GM12891 (cell line): ENCODE measurements at regions not wholly inside any gene's neighbourhood (a gene's known extent, or its start where the extent isn't known, plus 50 kb on each side); places are given as distances from the start of the nearest gene placed in this dataset.

Source experiments
- DNase-seq: peaks from one replicate; pipeline ENCODE4 v3.0.0; 2011; ENCODE audit warnings: low spot score; ENCODE audit not compliant: insufficient read length
- FAIRE-seq: peaks from 2 replicates; lab custom pipeline; 2011; peaks lifted over from hg19 to GRCh38; lab: Jason Lieb, UNC
- PAX5 ChIP-seq: IDR thresholded peaks from 2 replicates; pipeline ENCODE4 v1.6.1; 2011; ENCODE audit warnings: low read length, moderate library complexity, mild to moderate bottlenecking; ENCODE audit not compliant: insufficient read depth, severe bottlenecking
- POLR2A ChIP-seq: IDR thresholded peaks from 2 replicates; pipeline ENCODE4 v1.6.1; 2011; ENCODE audit warnings: low read depth, low read length, control low read depth
- POLR2AphosphoS5 ChIP-seq: IDR thresholded peaks from 2 replicates; pipeline ENCODE4 v1.6.1; 2011; ENCODE audit warnings: low read depth, low read length, control low read depth
- POU2F2 ChIP-seq: IDR thresholded peaks from 2 replicates; pipeline ENCODE4 v1.6.1; 2011; ENCODE audit warnings: low read depth, mild to moderate bottlenecking, control low read depth, low read length, moderate library complexity
- SPI1 ChIP-seq: IDR thresholded peaks from 2 replicates; pipeline ENCODE4 v1.6.1; 2011; ENCODE audit warnings: low read depth, low read length, control low read depth
- TAF1 ChIP-seq: IDR thresholded peaks from 2 replicates; pipeline ENCODE4 v1.6.1; 2011; ENCODE audit warnings: low read depth, low read length, control low read depth

- no peak for FAIRE-seq
- DNase-seq: no peak
- no peak for TF ChIP-seq POLR2A
- TF ChIP-seq SPI1: peak; percentile 87
Measured at GRCh38 chr17:37841232-37841631, 83.0 kb upstream of the TBC1D3K start.

GRCh38 chr17:37840576-37840975 is 83.6 kb upstream of the TBC1D3K start:
- FAIRE-seq (no peak), DNase-seq (no peak)
- TF ChIP-seq SPI1 (no peak), POLR2AphosphoS5 (no peak), PAX5 (no peak), TAF1 (no peak), POU2F2 (no peak), POLR2A (no peak)

GRCh38 chr17:37839196-37839978 is 84.8 kb upstream of the TBC1D3K start:
- DNase-seq (no peak), FAIRE-seq (no peak)
- TF ChIP-seq POLR2AphosphoS5: no peak
- no peak for TF ChIP-seq PAX5
- TF ChIP-seq POLR2A: no peak
- TF ChIP-seq SPI1: no peak
- no peak for TF ChIP-seq POU2F2
- no peak for TF ChIP-seq TAF1

GRCh38 chr17:37838276-37838675 is 85.9 kb upstream of the TBC1D3K start:
- DNase-seq: no peak
- FAIRE-seq: no peak
- no peak for TF ChIP-seq POU2F2
- TF ChIP-seq TAF1: no peak
- TF ChIP-seq POLR2AphosphoS5: no peak
- no peak for TF ChIP-seq SPI1
- TF ChIP-seq POLR2A: no peak
- no peak for TF ChIP-seq PAX5

GRCh38 chr17:37836593-37836992 is 87.6 kb upstream of the TBC1D3K start:
- FAIRE-seq (no peak), DNase-seq (no peak)
- no peak for TF ChIP-seq POU2F2
- no peak for TF ChIP-seq POLR2AphosphoS5
- TF ChIP-seq POLR2A: no peak
- no peak for TF ChIP-seq PAX5
- no peak for TF ChIP-seq TAF1
- TF ChIP-seq SPI1: no peak

- FAIRE-seq (no peak), DNase-seq (no peak)
- TF ChIP-seq POU2F2: no peak
- TF ChIP-seq POLR2AphosphoS5: no peak
- no peak for TF ChIP-seq SPI1
- TF ChIP-seq TAF1: no peak
- TF ChIP-seq PAX5: no peak
- no peak for TF ChIP-seq POLR2A
Measured at GRCh38 chr17:37834168-37834567, 89.3 kb upstream of the HNF1B start.

- no peak for DNase-seq
- no peak; the same call in 1 of the 2 replicates for TF ChIP-seq POU2F2
- TF ChIP-seq POLR2A: no peak
- TF ChIP-seq PAX5: no peak
- TF ChIP-seq POLR2AphosphoS5: no peak
- no peak for TF ChIP-seq SPI1
- no peak for TF ChIP-seq TAF1
- no peak for FAIRE-seq
Measured at GRCh38 chr17:37833237-37833859, 88.5 kb upstream of the HNF1B start.

GRCh38 chr17:37831986-37832385 is 87.1 kb upstream of the HNF1B start:
- FAIRE-seq (no peak), DNase-seq (no peak)

GRCh38 chr17:37831492-37831891 is 86.6 kb upstream of the HNF1B start:
- DNase-seq (no peak), FAIRE-seq (no peak)
- TF ChIP-seq POU2F2: no peak
- no peak for TF ChIP-seq PAX5
- no peak for TF ChIP-seq SPI1
- TF ChIP-seq TAF1: no peak
- no peak for TF ChIP-seq POLR2A
- TF ChIP-seq POLR2AphosphoS5: no peak

More at GRCh38 chr17:37831986-37832385, 87.1 kb upstream of the HNF1B start:
- no peak for TF ChIP-seq SPI1
- TF ChIP-seq POLR2AphosphoS5: no peak
- TF ChIP-seq TAF1: no peak
- no peak for TF ChIP-seq POU2F2
- no peak for TF ChIP-seq PAX5
- TF ChIP-seq POLR2A: no peak

- DNase-seq (no peak), FAIRE-seq (no peak)
- peak; percentile 67 for TF ChIP-seq PAX5
- 0 out of 2 replicates have a peak, but pooled peaks have one; percentile 17 for TF ChIP-seq TAF1
- no peak for TF ChIP-seq POU2F2
Measured at GRCh38 chr17:37830151-37830993, 85.5 kb upstream of the HNF1B start.
